ENCODE measurements at regions not wholly inside any gene's neighbourhood (a gene's known extent, or its start where the extent isn't known, plus 50 kb on each side); places are given as distances from the start of the nearest gene placed in this dataset.

DNA sequence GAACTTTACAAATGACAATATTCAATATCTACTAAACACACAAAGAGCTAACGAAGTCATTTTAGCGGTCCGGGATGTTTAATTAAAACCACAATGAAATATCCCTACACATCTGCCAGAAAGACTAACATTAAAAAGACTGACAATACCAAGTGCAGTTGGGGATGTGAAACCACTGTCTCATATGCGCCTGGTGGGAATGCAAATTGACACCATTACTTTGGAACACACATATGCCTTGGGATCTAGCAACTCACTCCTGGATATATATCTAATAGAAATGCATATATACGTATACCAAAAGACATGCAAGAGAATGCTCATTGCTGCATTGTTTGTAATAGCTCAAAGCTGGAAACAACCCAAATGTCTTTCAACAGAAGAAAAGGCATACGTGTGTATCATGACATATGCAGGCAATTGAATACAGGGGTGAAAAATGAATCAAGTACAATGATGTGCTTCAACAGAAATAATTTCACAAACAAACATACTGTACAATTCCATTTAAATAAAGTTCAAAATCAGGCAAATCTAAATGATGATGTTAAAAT, 153.3 kb downstream of the CARTPT start:
- no peak for DNase-seq

DNA sequence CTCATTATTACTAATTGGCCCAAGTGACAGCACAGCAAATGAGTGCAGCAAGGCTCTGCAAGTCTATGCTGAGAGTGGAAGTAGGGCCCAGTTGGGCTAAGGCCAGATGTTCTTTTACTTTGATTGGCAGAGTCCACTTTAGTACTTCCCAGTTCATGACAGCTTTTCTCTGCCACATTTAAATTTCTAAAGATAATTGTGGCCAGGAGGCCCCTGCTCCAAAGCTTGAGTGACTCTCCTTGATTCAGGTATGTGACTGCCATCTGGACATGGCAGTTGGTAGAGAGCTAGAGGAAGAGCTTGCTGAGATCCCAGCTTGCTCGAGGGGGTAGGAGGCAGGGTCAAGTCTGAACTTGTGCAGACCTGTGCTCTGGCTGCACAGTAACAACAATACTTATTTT, 154.1 kb downstream of the CARTPT start:
- no peak for DNase-seq

DNA sequence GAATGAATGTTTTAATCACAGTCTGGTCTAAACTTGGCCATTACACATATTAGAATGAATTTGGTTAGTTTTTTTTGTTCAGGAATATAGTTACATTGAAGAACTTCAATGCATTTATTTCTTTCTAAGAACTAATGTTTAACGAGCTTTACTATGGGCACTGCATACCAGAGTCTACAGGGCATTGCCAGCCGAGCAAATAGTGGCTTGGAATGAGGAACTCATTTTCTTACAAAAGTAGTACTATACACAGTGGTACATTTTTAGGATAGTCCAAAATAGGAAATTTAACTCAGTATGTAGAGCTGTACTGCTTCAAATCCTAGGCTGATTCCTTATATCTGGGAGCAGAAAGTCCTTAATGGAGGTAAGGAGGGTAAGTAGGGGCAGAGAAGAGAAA, 155.4 kb downstream of the CARTPT start:
- no peak for DNase-seq

DNA sequence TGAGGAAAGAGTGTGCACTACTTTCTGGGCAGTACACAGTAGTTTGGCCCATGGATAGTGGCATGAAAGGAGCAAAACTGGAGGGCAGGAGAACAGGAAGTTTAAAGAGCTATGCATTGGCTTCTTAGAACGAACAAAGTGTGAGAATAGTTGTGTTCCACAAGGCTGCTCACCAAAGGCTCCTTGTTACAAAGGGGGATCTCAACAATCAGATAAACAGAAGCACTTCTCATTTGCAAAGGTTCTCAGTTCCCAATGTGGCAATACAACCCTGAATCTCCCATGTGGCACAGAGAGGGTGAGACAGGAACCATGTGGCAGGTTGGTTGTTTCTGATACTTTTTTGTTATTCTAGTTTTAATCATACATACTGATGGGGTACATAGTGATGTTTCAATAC, 158.4 kb downstream of the CARTPT start:
- DNase-seq = no peak

DNA sequence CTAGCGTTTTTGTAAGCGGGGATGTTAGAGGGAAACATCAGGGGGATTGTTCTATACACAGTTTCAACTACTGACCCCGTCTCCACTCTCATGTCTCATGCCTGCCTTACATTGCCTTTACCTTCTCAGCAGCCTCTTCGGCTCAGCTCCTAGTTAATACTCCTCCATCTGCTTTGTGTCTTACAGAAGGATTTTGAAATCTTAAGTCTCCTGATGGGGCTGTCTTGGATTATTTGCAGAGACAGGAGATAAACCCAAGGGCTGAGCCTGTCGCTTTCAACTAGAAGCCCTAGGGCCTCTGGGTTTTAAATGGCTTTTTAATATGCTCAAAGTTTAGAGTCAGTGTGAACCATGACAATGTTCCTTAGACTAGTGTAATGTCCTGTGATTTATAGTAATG, 161.5 kb downstream of the CARTPT start:
- DNase-seq = no peak

DNA sequence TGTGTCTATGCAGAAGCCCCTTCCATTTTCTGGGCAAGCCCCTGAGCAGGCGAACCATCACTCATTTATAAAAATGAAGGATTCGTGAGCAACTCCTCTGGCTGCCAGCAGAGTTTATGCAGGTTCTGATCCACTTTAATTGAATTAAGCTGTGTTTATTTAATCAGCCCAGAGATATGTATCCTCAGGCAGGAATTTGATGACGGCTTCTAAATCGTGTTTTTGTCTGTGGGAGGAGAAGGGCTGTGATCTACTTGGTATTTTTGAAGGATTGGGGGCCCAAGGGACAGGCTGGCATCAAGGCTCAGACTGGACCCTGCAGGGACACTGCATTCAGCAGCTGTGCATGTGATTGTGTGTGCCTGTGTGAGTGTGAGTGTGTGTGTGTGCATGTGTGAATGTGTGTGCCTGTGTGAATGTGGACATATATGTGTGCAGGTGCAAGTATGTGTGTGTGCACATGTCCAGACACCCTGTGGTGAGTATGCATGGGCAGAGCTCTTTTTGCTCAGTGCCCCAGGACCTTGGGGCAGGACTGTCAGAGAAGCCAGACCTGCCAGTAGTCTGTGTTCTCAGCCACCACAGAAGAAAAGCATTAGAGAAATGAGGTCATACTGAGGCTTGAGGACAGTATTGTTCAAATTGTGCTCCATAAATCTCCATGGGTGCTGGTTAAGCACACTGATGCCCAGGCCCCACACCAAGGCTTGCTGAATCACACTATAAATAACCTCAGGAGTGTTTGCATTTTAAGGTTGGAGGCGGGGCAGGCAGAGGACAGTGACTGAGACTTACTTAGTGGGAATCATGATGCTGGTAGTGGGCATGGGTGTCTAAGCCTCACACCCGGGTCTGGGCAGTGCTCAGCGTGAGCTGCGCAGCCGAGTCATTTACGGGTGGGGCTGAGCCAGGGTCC, 164.0 kb downstream of the CARTPT start:
- DNase-seq = no peak

DNA sequence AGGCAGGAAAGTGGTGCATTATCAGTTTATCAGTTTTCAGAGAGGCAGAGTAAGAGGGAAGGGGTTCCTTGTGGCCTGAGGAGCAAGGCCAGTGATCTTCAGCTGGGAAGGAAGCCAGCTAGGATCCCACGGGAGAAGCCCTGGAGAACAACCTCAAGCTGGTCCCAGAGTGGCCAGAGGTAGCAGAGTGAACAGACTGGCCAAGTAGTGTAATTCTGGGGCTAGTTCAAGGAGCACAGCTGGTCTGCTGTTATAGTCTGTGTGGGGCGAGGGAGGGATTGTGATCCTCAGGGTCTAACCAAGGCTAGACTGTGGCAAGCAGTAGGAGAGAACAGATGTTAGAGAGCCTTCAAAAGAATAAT, 164.6 kb downstream of the CARTPT start:
- no peak for DNase-seq

DNA sequence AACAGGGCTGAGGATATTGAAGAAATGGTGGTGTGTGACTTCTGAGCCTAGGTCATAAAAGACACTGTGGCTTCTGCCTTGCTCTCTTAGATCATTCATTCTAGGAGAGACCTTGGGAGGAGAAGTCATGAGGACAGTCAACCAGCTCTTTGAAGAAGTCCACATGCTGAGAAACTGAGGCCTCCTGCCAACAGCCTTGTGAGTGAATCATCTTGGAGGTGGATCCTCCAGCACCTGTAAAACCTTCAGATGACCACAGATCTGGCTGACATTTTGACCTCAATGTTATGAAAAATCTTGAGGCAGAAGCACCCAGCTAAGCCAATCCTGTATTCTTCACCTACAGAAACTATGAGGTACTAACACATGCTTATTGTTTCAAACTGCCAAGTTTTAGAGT, 165.9 kb downstream of the CARTPT start:
- no peak for DNase-seq

DNA sequence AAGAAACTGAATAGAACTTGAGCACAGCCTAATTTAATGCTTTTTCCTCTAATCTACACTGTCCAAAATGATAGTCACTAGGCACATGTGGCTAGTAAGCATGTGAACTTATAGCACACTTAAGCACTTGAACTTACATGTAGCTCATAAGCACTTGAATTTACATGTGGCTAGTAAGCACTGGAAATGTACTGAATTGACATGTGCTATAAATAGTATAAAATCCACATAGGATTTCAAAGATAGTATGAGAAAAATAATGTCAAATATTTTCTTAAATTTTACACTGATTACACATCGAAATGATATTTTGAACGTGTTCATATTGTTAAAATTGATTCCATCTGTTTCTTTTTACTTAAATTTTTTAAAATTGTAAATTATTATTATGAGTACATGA, 167.3 kb downstream of the CARTPT start:
- no peak for DNase-seq

DNA sequence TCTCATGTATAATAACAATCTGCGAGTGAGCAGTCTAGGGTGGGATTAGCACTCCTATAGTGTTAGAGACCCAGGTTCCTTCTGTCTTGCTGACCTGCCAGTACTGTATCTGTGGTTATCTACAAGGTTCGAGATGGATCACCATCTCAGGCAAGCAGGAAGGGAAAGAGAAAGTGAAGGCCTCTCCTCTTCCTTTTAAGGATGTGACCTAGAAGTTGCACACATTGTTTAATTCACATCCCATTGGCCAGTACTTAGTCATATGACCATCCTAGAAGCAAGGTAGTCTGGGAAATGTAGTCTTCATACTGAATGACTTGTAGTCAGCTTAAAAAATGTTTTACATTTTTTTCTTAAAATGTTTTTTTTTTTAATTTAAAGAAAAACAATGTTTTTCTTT, 168.6 kb downstream of the CARTPT start:
- no peak for DNase-seq

DNA sequence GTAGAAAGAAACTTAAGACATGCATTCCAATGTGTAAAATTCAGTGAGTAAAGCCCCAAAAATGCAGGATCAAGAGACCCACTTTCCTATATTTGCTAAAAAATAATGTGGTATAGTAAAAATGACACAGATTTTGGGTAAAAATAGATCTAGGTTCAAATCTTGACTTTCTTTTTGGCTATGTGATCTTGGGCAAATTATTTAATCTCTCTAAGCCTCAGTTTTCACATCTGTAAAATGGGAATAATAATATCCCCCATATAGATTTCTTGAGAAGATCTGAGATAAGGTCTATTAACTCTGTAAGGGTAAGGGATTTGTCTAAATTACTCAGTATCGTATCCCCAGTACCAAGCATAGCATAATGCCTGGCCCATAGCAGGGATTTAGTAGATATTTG, 172.3 kb downstream of the CARTPT start:
- DNase-seq = no peak

DNA sequence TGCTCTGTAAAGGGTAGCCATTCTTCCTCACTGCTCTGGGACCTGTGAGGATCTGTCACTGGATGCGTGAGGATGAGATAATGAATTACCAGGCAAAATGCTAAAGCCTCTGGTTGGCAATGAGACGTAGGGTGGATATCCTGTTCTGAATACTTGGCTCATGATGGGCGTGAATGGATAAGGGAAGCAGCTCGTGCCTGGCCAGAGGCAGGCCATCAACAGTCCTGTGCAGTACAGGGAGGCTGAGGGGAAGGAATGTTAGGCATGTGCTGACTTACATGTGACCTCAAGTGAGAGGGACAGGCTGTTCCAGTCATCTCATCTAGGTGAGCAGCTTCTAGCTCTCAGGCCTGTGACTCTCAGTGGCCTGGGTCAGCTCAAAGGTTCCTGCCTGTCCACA, 172.8 kb downstream of the CARTPT start:
- no peak for DNase-seq

DNA sequence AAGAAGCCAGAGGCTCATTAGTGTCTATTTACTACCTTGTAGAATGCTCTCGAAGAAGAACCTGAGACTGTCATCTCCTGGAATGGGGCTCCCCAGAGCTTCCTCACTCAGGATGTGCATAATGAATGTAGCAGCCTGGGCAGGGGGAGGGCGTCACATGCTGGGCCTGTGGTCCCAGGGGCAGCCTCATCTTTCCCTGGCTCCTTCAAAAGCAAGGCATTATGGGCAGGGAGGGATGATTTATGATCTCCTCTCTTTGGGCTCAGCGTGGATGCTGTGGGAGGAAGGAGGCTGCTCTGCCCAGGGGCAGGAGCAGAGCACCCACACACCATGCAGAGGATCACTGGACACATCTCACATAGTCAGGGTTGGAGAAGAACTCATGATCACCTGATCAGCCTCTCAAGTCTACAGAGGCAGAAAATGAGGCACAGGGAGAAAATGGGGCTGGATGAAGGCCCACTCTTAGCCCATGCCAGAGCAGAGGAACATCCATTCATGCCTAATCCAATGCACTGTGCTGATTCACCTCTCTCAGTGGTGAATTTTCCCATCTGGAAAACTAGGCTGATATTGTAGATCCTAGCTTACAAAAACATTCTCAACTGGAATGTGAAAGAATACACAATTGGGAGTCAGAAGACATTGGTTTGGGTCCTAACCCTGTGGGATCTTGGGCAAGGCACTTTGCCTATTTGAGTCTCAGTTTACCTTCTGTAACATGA, 173.7 kb downstream of the CARTPT start:
- DNase-seq = no peak

DNA sequence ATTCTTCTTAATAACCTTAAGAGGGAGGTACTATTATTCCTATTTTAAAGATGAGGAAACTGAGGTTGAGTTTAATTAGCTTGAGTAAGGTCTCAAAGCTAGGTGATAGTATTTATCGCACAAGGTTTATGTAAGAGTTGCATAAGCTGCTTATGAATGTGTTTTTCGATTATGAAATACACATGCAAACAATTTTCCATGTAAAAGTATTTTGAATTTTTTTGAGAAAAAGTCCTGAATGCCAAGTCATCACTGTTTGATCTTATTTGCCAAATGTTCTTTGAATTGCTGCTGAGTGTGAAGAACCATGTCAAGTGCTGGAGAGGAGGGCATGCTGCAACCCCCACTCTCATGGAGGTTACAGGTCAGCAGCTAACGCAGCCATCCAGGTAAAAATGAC, 174.4 kb downstream of the CARTPT start:
- no peak for DNase-seq

DNA sequence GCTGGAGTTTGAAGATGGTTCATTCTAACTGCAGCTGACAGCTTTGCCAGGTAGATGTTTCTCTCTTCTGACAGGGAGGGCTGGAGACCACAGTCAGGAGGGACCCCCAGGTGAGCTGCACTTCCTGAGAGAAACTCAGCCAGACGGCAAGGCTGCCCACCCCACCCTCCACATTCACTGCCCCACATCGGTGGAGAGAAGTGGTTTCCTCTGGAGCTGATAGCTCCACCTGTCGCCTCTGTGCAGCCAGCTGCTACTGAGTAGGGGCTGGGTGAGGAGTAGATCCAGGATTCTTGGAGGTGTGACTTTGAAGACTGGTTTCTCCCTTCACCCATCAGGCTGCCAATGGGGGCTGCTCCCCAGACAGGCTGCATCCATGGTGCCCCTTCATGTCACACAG, 175.0 kb downstream of the CARTPT start:
- DNase-seq = no peak

DNA sequence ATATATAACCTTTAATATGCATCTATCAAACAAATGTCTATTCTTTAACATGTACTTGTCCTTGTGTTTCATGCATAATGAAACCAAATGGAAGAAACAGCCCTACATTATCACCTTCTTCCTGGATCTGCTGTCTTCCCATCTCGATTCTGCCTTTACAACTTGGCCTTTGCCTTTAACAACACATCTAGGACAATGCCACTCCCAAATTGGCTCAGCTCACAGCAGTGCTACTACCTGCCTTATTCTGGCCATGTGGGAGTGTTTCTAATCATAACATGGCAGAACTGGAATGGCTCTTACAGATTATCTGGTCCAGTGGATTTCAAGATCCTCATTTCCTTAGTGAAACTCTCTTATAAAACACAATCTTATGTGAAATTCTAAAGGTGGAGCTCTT, 176.5 kb downstream of the CARTPT start:
- no peak for DNase-seq

DNA sequence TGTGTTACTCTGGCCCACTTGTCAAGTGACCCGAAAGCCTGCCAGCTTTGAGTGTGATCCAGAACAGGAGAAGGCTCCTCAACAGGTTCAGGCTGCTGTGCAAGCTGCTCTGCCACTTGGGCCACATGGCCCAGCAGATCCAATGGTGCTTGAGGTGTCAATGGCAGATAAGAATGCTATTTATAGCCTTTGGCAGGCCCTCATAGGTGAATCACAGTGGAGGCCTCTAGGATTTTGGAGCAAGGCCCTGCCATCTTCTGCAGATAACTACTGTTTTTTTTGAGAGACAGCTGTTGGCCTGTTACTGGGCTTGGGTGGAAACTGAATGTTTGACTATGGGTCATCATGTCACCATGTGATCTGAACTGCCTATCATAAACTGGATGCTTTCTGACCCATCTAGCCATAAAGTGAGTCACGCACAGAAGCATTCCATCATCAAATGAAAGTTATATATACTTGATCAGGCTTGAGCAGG, 180.8 kb downstream of the CARTPT start:
- no peak for DNase-seq

DNA sequence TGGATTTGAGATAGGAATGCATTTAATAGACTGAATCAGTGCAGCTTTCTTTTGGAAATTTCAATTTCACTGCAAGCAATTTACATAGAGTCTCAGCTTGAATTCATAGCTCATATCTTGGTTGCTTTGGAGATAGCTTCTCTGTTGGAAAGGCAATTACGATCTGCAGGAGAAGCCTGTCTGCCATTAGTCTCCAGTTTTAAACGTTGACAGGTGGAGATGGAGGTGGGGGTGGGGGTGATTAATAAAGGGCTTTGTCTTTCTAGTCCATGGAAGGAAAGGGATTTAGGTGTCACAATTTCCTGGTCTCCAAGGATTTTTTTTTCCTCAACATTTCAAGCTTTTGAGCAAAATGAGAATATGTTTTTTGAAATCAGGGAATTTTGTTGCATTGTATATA, 184.7 kb downstream of the CARTPT start:
- no peak for DNase-seq

DNA sequence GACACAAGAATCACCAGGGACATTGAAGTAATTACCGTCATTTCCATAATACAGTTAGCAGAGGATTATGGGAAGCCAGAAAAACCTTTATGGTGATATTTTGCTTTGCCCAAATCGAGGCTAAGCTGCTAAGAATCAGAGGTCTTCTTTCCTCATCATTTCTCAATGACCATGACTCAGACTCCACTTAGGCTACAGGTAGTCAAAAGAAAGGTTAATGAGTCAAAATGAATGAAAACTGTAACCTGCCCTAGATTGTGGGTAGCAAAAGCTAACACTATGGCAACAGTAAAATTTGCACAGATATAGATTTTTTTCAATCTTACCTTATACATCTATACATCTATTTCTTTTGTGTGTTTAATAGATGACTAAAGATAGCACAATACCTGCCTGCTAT, 185.8 kb downstream of the CARTPT start:
- DNase-seq = no peak

DNA sequence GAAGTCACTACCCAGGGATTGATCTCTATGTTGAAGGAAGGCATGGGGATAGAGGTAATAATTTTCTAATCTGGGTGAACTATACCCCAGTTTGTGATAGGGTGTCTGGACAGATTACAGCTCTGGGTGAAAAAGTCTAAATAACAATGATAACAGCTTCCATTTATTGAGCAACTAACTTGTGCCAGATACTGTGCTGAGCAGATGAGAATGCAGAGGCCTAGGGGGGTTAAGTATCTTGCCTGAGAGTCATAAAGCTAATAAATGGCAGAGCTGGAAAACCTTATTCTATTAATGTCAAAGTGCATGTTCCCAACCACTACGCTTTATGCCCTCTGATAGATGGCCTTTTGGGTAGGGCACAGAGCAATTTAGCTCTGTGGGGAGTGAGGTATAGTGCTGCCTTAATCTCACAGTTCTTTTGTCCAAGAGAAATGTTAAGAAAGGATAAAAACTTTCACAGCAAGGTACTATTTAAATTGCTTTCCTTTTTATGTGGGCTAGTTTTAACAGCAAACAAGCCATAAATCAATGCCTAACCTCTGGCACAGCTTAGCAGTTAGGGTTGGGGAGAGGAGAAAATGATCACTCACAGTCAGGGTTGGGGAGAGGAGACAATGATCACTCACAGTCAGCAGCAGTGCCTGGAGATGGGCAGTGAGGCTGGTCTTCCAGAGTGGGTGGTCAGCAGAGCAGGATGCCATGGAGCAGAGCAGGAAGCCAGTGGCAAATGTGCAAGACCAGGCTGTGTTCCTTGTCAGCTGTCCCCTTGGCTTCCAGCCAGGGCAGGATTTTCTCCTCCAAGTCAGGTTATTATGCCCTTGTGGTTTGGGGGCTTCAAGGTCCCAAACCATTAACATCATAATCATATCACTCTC, 187.0 kb downstream of the CARTPT start:
- DNase-seq = no peak

DNA sequence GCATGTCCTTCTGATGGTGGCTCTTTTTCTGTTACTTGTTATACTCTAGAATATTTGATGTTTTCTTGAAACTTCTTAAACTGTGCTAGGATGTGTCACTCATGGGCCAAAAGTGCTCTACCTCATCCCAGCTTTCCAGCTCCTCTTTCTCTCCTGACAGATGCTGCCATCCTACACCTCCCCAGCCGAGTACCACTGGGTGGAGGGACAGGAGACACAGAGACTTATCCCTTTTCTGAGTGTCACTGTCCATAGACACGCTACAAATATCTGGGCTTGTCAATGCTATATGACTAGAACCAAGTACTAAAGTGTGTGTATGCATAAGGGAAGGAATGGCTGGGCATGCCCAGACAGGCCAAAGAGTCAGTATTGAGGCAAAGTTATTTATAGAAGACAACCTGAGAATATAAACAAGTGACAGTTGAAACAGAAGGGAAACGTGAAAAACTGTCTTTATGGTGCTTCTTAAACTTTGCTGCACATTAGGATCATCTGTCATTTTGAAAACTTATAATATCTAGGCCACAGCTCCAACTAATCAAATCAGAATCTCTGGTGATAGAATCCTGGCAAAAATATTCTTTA, 188.0 kb downstream of the CARTPT start:
- DNase-seq = no peak

DNA sequence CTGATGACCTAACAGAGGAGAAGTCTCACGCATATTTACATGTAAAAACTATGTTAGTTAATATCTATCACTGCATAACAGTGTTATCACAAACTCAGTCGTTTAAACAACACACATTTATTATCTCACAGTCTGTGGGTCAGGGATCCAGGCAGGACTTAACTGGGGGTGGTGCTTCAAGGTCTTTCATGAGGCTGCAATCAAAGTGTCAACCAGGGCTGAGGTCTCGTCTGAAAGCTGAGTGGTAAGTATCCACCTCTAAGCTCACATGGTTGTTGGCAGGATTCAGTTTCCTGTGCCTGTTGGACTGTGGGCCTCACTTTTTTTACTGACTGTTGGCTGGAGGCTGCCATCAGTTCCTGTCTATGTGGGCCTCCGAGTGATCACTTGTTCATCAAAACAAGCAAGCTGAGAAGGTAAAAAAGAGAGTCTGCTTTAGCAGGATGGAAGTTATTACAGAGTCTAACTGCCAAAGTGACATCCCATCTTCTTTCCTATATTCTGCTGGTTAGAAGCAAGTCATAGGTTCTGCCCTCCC, 188.6 kb downstream of the CARTPT start:
- DNase-seq = no peak
